ENCODE measurements at regions not wholly inside any gene's neighbourhood (a gene's known extent, or its start where the extent isn't known, plus 50 kb on each side); places are given as distances from the start of the nearest gene placed in this dataset.
"Not testable (repeated sequence)": the region's sequence is repeated elsewhere in the genome, so short reads cannot be mapped to it uniquely, and the experiment has no call there.

- no peak for DNase-seq
- in situ Hi-C loops (cut with MboI; ENCODE audit: low pct_unique_long_range_greater_than_20kb, low sequenced_read_pairs), result no loop called here
Observed at GRCh38 chr20:53891306-53891894, 179.0 kb downstream of the BCAS1 start.

DNA sequence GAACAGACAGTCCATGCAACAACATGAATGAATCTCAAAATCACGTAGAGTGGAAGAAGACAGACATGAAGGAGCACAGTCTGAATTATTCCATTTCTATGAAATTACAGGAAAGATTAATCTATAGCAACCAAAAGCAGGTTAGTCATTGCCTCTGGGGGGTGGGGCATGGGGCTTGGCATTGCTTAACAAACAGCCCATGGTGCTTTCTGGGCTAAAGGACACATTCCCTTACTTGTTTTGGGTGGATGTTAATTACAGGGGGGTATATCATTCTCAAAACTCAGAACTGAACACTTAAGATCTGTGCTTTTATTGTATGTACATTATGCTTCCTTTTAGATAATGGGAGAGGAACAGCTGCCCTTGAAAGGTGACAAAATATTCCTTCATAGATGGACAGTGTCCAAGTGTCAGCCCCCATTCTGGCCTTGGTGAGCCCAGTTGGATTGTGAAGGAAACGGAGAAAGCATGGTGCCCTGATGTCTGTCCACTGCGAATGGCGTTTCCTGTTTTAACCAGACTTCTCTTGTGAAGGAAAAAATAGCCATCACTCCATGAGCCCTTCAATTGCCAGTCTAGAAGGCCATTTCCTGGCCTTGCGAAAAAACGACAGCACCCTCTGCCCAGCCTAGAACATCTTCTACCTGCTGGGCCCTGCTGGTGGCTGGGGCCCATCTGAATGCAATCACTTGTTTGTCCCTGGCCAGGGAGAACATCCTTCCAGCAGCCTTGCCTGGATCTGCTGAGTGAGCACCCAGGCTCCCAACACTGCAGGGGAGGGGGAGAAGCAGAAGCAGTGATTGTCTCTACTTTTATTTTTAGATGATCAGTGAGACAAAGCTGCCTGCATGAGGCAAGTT lies 179.7 kb downstream of the BCAS1 start:
- DNase-seq, result no peak

GRCh38 chr20:53889411-53890148 lies 180.8 kb downstream of the BCAS1 start:
- DNase-seq, result no peak
- in situ Hi-C loops (cut with MboI; ENCODE audit: low pct_unique_long_range_greater_than_20kb, low sequenced_read_pairs), result no loop called here

More for the DNA sequence above, 179.7 kb downstream of the BCAS1 start:
- in situ Hi-C loops (cut with MboI; ENCODE audit: low pct_unique_long_range_greater_than_20kb, low sequenced_read_pairs), result no loop called here

DNA sequence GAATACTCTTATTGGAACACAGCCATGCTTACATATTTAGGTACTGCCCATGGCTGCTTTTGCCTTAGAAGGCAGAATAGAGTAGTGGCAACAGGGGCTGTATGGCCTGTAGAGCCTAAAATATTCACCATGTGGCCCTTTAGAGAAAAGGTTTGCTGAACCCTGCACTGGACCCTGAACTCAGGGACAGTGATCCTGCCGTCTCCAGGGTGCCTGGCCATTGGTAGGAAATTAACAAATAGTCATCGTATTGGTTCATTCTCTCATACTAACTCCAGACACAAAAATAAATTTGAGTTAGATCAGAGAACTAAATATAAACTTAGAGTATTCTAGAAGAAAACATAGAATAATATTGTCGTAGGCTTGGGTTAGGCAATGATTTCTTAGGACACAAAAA lies 181.4 kb downstream of the BCAS1 start:
- in situ Hi-C loops (cut with MboI; ENCODE audit: low pct_unique_long_range_greater_than_20kb, low sequenced_read_pairs), result no loop called here
- no peak for DNase-seq

GRCh38 chr20:53888510-53888909 lies 181.9 kb downstream of the BCAS1 start:
- no peak for DNase-seq
- in situ Hi-C loops (cut with MboI; ENCODE audit: low pct_unique_long_range_greater_than_20kb, low sequenced_read_pairs), result no loop called here

DNA sequence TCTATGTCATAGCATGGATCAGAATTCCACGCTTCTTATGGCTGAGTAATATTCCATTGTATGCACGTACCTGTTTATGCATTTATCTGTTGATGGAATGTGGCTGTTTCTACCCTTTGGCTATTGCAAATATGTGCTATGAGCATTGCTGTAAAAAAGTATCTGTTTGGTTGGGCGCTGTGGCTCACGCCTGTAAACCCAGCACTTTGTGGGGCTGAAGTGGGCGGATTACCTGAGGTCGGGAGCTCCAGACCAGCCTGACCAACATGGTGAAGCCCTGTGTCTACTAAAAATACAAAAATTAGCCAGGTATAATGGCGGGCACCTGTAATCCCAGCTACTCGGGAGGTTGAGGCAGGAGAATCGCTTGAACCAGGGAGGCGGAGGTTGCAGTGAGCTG lies 182.4 kb downstream of the BCAS1 start:
- DNase-seq, result no peak
- in situ Hi-C loops (cut with MboI; ENCODE audit: low pct_unique_long_range_greater_than_20kb, low sequenced_read_pairs), result no loop called here

GRCh38 chr20:53884859-53885541 lies 185.4 kb downstream of the BCAS1 start:
- in situ Hi-C loops (cut with MboI; ENCODE audit: low pct_unique_long_range_greater_than_20kb, low sequenced_read_pairs), result no loop called here
- DNase-seq, result no peak

DNA sequence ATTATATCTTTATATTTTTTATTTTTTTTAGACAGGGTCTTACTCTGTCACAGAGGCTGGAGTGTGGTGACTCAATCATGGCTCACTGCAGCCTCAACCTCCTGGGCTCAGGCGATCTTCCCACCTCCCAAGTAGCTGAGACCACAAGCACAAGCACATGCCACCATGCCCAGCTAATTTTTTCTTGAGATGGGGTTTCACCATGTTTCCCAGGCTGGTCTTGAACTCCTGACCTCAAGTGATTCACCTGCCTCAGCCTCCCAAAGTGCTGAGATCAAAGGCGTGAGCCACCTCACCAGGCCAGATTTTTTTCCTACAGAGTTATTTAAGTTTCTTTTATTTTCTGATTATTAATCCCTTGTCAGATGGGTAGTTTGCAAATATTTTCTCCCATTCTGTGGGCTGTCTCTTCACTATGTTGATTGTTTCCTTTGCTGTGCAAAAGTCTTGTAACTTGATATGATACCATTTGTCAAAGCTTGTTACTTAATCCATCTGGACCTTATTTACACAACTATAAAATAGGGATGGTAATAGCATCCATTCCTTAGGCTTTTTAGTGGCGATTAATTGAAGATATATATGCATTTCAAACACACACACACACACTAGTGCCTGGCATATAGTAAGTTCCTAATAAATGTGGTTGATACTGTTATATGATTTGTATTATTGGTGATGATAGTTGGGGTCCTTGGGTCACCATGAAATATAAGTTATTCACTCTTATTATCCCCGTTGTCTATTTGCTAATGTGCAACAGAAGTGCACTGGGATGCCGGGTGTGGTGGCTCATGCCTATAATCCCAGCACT lies 187.1 kb downstream of the BCAS1 start:
- in situ Hi-C loops (cut with MboI; ENCODE audit: low pct_unique_long_range_greater_than_20kb, low sequenced_read_pairs), result no loop called here
- DNase-seq, result no peak

DNA sequence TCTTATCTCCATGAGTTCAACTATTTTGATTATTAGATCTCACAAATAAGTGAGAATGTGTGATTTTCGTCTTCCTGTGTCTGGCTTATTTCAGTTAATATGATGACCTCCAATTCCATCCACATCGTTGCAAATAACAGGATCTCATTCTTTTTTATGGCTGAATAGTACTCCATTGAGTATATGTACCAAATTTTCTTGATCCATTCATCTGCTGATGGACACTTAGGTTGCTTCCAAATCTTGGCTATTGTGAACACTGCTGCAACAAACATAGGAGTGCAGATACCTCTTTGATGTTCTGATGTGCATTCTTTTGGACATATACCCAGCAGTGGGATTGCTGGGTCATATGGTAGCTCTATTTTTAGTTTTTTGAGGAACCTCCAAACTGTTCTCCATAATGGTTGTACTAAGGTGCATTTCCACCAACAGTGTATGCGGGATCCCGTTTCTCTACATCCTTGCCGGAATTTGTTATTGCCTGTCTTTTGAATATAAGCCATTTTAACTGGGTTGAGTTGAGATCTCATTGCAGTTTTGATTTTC lies 187.9 kb downstream of the BCAS1 start:
- in situ Hi-C loops (cut with MboI; ENCODE audit: low pct_unique_long_range_greater_than_20kb, low sequenced_read_pairs); DNase-seq: not testable (repeated sequence)

- in situ Hi-C loops (cut with MboI; ENCODE audit: low pct_unique_long_range_greater_than_20kb, low sequenced_read_pairs), result no loop called here
Observed at GRCh38 chr20:53881362-53881761, 189.0 kb downstream of the BCAS1 start.

GRCh38 chr20:53880108-53880641 lies 190.2 kb downstream of the BCAS1 start:
- no peak for DNase-seq
- in situ Hi-C loops (cut with MboI; ENCODE audit: low pct_unique_long_range_greater_than_20kb, low sequenced_read_pairs), result no loop called here

More at GRCh38 chr20:53881362-53881761, 189.0 kb downstream of the BCAS1 start:
- no peak for DNase-seq

DNA sequence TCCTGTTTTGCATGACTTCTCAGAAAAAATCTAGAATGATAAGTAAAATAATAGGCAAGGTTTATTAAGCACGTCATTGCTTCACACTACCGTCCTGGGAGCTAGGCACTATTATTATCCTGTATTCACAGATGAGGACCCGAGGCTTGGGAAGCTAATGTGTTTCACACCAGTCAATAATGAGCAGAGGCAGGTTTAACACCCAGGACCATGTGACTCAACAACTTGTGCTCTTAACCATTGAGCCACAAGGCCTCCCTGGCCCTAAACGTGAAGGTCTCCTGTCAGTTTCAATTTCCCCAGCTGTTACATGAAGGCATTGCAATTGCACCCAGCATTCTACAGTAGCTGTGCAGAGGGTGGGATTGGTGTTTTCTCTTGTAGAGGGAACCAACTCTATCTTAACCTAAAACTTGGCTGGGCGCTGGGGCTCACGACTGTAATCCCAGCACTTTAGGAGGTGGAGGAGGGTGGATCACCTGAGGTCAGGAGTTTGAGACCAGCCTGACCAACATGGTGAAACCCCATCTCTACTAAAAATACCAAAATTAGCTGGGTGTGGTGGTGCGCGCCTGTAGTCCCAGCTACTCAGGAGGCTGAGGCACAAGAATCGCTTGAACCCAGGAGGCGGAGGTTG lies 191.2 kb downstream of the BCAS1 start:
- in situ Hi-C loops (cut with MboI; ENCODE audit: low pct_unique_long_range_greater_than_20kb, low sequenced_read_pairs), result no loop called here

DNA sequence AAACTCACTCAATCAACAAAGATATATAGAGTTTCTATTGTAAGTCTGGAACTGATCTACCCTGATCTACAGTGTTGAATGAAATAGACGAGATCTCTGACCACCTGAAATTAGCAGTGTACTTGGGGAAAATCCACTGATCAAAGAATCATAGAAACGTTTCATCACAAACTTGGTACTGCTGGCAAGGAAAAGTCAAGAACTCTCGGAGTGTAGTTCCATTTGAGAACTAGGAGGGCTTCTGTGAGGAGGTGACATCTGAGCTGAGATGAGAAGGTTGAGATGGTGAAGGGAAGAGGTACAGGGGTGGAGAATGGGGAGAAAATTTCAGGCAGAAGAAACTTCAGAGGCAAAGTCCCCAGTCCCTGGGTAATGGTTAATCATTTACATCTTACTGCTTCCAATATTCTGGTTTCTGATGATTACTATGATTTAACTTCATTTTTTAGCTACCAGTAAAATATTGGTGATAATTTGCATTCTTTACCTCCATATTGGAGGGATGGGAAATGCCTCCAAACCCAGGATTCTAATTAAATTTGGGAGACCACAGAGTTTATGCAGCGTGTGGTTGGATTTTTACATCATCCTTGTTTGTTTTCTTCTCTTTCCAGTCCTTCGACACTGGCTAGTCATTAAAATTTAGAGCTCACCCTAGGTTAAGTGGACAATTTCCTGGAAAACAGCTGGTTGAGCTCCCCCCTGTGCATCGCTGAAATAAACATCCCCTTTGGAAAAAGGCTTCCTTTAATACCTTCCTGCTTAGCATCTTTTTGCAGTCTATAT lies 191.9 kb downstream of the BCAS1 start:
- no peak for DNase-seq
- in situ Hi-C loops (cut with MboI; ENCODE audit: low pct_unique_long_range_greater_than_20kb, low sequenced_read_pairs), result no loop called here

More for the DNA sequence above, 191.2 kb downstream of the BCAS1 start:
- DNase-seq, result no peak

DNA sequence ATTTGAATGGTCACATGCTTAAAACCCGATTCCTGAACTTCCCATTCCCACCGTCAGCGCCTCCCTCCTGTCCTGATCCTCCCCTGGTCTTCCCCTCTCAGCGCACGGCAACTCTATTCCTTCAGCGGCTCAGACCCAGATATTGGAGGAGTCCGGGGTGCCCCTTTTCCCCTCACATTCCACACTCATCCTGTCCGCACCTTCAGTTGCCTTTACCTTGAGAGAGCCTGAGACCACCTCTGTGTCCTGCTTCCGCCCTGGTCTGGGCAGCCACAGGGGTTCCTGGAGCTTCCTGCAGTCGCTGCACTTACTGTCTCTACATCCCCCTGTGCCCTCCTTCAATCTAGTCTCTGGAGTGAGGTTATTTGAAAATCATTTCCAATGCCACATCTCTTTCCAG lies 193.4 kb downstream of the BCAS1 start:
- in situ Hi-C loops (cut with MboI; ENCODE audit: low pct_unique_long_range_greater_than_20kb, low sequenced_read_pairs), result no loop called here
- no peak for DNase-seq

GRCh38 chr20:53876470-53876869 lies 193.9 kb downstream of the BCAS1 start:
- DNase-seq, result no peak
- in situ Hi-C loops (cut with MboI; ENCODE audit: low pct_unique_long_range_greater_than_20kb, low sequenced_read_pairs), result no loop called here

DNA sequence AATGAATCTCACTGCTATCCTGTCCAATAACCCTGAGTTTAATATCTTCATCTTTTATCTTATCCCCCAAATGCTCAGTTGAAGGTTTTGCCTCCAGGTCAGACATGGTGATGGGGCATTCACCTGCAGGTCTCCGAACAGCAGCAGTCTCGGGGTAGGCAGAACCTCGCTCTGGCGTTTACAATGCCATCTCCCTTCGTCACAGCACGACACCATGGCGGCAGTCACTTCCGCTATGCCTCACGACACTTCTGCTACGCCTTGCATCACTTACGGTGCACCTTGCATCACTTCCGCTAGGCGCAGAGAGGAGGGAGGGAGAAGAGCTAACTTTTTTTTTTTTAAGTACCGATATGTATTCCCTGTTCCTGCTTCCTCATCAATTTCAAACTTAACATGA lies 194.9 kb downstream of the BCAS1 start:
- DNase-seq, result no peak
- in situ Hi-C loops (cut with MboI; ENCODE audit: low pct_unique_long_range_greater_than_20kb, low sequenced_read_pairs), result no loop called here

GRCh38 chr20:53874706-53875105 lies 195.7 kb downstream of the BCAS1 start:
- no peak for DNase-seq
- in situ Hi-C loops (cut with MboI; ENCODE audit: low pct_unique_long_range_greater_than_20kb, low sequenced_read_pairs), result no loop called here
